ENCODE measurements at regions not wholly inside any gene's neighbourhood (a gene's known extent, or its start where the extent isn't known, plus 50 kb on each side); places are given as distances from the start of the nearest gene placed in this dataset.

- TF ChIP-seq CTCF (IDR thresholded peaks at IDR 0.05): no peak
- TF ChIP-seq POLR2A (IDR thresholded peaks at IDR 0.05): no peak
Observed at GRCh38 chr6:90643381-90643780, 56.5 kb upstream of the MAP3K7 start.

Data from body of pancreas (tissue), 4 donors.